ENCODE measurements at regions not wholly inside any gene's neighbourhood (a gene's known extent, or its start where the extent isn't known, plus 50 kb on each side); places are given as distances from the start of the nearest gene placed in this dataset.
A peak's percentile ranks its signal among the peaks of the same experiment; 100 is the strongest.

DNA sequence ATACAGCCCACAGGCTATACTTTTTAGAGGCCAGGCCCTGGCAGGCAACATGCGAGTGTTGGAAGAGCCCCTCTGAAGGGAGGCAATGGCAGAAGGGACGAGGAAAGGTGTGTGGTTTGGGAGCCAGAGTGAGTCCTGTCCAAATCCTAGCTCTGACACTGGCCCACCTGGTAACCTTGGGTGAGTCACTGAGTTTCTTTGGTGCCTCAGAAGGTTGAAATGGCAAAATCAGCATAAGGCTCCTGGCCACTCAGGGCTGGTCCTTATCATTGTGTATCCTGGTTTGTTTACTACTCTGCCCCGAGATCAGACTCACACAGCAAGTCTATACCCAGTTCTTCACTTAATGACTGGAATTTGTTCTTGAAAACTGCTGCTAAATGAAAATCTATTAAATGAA lies 71.4 kb upstream of the TLE3 start:
- ChIA-PET CTCF (ENCODE audit: low intra/inter-chr PET ratio) (no interaction called here), POLR2A (no interaction called here)
- no peaks in the 10 kb centered on the region for H3K9me1 ChIP-seq (ENCODE audit: control insufficient read depth, insufficient read depth, low read length)
- FAIRE-seq (no peak), DNase-seq (ENCODE audit: extremely low read depth in 1 of 4, low spot score in 3 of 4) (no peak), ATAC-seq (no peak)
- TF ChIP-seq SRSF7 (optimal IDR thresholded peaks at IDR 0.05; ENCODE audit: low read depth, low read length) (no peak), MYC (IDR thresholded peaks at IDR 0.05; ENCODE audit: low read depth, low read length) (no peak), MYC (CRISPR knock-in tag; IDR thresholded peaks at IDR 0.05; ENCODE audit: borderline replicate concordance, low read depth) (no peak)
- WGBS (ENCODE audit: insufficient coverage, low coverage, missing lambda C conversion rate): 0% methylated on average over 3 of the region's 3 CpGs
- H2AFZ ChIP-seq (ENCODE audit: low read depth, low read length): no peak overlapping the region
- BruUV-seq (replicated peaks): no TSS peak
- H3K27me3 ChIP-seq (ENCODE audit: control insufficient read depth in 2 of 2, insufficient read depth in 2 of 2, low read length in 2 of 2): peaks cover 6 to 53% of the 10 kb centered on the region in 2 experiments; a peak in 3 of 5 replicates
- H3K9ac ChIP-seq (ENCODE audit: insufficient read depth in 1 of 2, low read depth in 2 of 2, low read length in 2 of 2): no peak overlapping the region
- intact Hi-C loops (cut with micrococcal nuclease): no loop called here
- no peak overlapping the region for H3K4me3 ChIP-seq
- no peaks in the 10 kb centered on the region for H3K9me3 ChIP-seq (replicated peaks; ENCODE audit: control insufficient read depth, insufficient read depth, low read depth, low read length)
- peaks cover 0 to 5% of the 10 kb centered on the region in 2 experiments; a peak in 4 of 5 replicates for H3K4me1 ChIP-seq (replicated peaks in 1 of 2; ENCODE audit: control insufficient read depth in 2 of 2, insufficient read depth in 2 of 2, low read length in 2 of 2)
- H4K20me1 ChIP-seq (replicated peaks; ENCODE audit: control insufficient read depth, insufficient read depth, low read length): 0 out of 2 replicates have a peak, but pooled peaks cover 4% of the 10 kb centered on the region
- no peaks in the 10 kb centered on the region for H3K79me2 ChIP-seq (ENCODE audit: control insufficient read depth, insufficient read depth, low read length)
- in situ Hi-C loops (cut with MboI): no loop called here
- no peak overlapping the region for H3K4me2 ChIP-seq (ENCODE audit: insufficient read depth, low read length)
- no peak overlapping the region for H3K27ac ChIP-seq (ENCODE audit: extremely low read depth, low read depth, low read length)
- no peaks in the 10 kb centered on the region for H3K36me3 ChIP-seq (ENCODE audit: control insufficient read depth, insufficient read depth, low read length)

DNA sequence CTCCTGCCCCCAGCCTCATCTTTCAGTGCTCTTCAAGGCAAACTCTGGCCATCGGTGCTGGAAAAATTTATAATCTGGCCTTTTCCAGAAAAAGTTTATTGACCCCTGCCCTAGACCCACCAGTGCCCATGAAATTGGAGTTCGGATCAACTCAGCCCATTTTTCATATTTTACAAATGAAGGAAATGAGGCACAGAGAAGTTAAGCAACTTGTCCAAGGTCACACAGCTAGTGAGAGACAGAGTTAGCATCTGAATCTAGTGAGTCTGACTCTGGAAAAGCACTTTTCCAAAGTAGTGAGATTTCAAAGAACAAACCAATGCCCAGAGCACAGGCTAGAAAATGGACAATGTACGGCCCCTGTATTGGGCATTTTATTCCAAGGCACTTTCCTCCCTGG lies 69.4 kb upstream of the TLE3 start:
- no peak overlapping the region for H3K9ac ChIP-seq (ENCODE audit: insufficient read depth in 1 of 2, low read depth in 2 of 2, low read length in 2 of 2)
- no peak overlapping the region for H2AFZ ChIP-seq (ENCODE audit: low read depth, low read length)
- CTCF ChIA-PET (ENCODE audit: low intra/inter-chr PET ratio): no interaction called here
- in situ Hi-C loops (cut with MboI): no loop called here
- no peak for TF ChIP-seq ZKSCAN8 (CRISPR knock-in tag; IDR thresholded peaks at IDR 0.05)
- TF ChIP-seq RBM25 (IDR thresholded peaks at IDR 0.05; ENCODE audit: low read depth, low read length, severe bottlenecking): peak; percentile 82
- peak; percentile 75 for TF ChIP-seq ZFP36 (IDR thresholded peaks at IDR 0.05; ENCODE audit: low read depth, low read length, partially characterized antibody)
- POLR2A ChIA-PET: interaction anchor here (0.6 kb wide), 1 partner anchor 12 kb away, joined by 3 read pairs; no protein-coding TSS in a partner anchor
- peaks cover 0 to 5% of the 10 kb centered on the region in 2 experiments; a peak in 4 of 5 replicates for H3K4me1 ChIP-seq (replicated peaks in 1 of 2; ENCODE audit: control insufficient read depth in 2 of 2, insufficient read depth in 2 of 2, low read length in 2 of 2)
- DNase-seq (ENCODE audit: extremely low read depth in 1 of 4, low spot score in 3 of 4) (no peak), FAIRE-seq (no peak), ATAC-seq (no peak)
- whole genome bisulfite sequencing (ENCODE audit: insufficient coverage, low coverage, missing lambda C conversion rate): 10% methylated on average over 3 of the region's 3 CpGs
- no TSS peak for BruUV-seq (replicated peaks)
- no peaks in the 10 kb centered on the region for H3K36me3 ChIP-seq (ENCODE audit: control insufficient read depth, insufficient read depth, low read length)
- intact Hi-C loops (cut with micrococcal nuclease): no loop called here
- no peaks in the 10 kb centered on the region for H3K9me1 ChIP-seq (ENCODE audit: control insufficient read depth, insufficient read depth, low read length)
- H3K79me2 ChIP-seq (ENCODE audit: control insufficient read depth, insufficient read depth, low read length): no peaks in the 10 kb centered on the region
- no peak overlapping the region for H3K4me2 ChIP-seq (ENCODE audit: insufficient read depth, low read length)
- H4K20me1 ChIP-seq (replicated peaks; ENCODE audit: control insufficient read depth, insufficient read depth, low read length): 0 out of 2 replicates have a peak, but pooled peaks cover 4% of the 10 kb centered on the region
- no peak overlapping the region for H3K4me3 ChIP-seq
- H3K27me3 ChIP-seq (ENCODE audit: control insufficient read depth in 2 of 2, insufficient read depth in 2 of 2, low read length in 2 of 2): peaks cover 3 to 63% of the 10 kb centered on the region in 2 experiments; a peak in 3 of 5 replicates
- no peaks in the 10 kb centered on the region for H3K9me3 ChIP-seq (replicated peaks; ENCODE audit: control insufficient read depth, insufficient read depth, low read depth, low read length)
- H3K27ac ChIP-seq (ENCODE audit: extremely low read depth, low read depth, low read length): no peak overlapping the region
